ENCODE measurements at regions not wholly inside any gene's neighbourhood (a gene's known extent, or its start where the extent isn't known, plus 50 kb on each side); places are given as distances from the start of the nearest gene placed in this dataset.
A peak's percentile ranks its signal among the peaks of the same experiment; 100 is the strongest.

- no peak for DNase-seq (ENCODE audit: low read depth)
Measured at GRCh38 chr13:48761256-48761655, 107.5 kb downstream of the CYSLTR2 start.

- peak; percentile 83 for DNase-seq (ENCODE audit: low read depth)
Measured at GRCh38 chr13:48769107-48769704, 115.5 kb downstream of the CYSLTR2 start.

GRCh38 chr13:48770372-48770771 lies 116.6 kb downstream of the CYSLTR2 start:
- DNase-seq (ENCODE audit: low read depth), result no peak

GRCh38 chr13:48772908-48773307 lies 119.2 kb downstream of the CYSLTR2 start:
- DNase-seq (ENCODE audit: low read depth), result no peak

- no peak for DNase-seq (ENCODE audit: low read depth)
Measured at GRCh38 chr13:48773531-48774275, 120.0 kb downstream of the CYSLTR2 start.

- no peak for DNase-seq (ENCODE audit: low read depth)
Measured at GRCh38 chr13:48775285-48775684, 121.6 kb downstream of the CYSLTR2 start.

- DNase-seq (ENCODE audit: low read depth), result no peak
Measured at GRCh38 chr13:48775804-48776203, 122.1 kb downstream of the CYSLTR2 start.

- DNase-seq (ENCODE audit: low read depth), result no peak
Measured at GRCh38 chr13:48776401-48776800, 122.7 kb downstream of the CYSLTR2 start.

GRCh38 chr13:48778610-48779009 lies 124.9 kb downstream of the CYSLTR2 start:
- DNase-seq (ENCODE audit: low read depth), result no peak

- no peak for DNase-seq (ENCODE audit: low read depth)
Measured at GRCh38 chr13:48780713-48781341, 127.1 kb downstream of the CYSLTR2 start.

GRCh38 chr13:48782429-48782840 lies 128.7 kb downstream of the CYSLTR2 start:
- DNase-seq (ENCODE audit: low read depth), result no peak

- no peak for DNase-seq (ENCODE audit: low read depth)
Measured at GRCh38 chr13:48783181-48783630, 129.5 kb downstream of the CYSLTR2 start.

- DNase-seq (ENCODE audit: low read depth), result no peak
Measured at GRCh38 chr13:48783695-48784230, 130.0 kb downstream of the CYSLTR2 start.

- no peak for DNase-seq (ENCODE audit: low read depth)
Measured at GRCh38 chr13:48784916-48785548, 131.3 kb downstream of the CYSLTR2 start.

GRCh38 chr13:48790199-48790598 lies 136.5 kb downstream of the CYSLTR2 start:
- DNase-seq (ENCODE audit: low read depth), result no peak

- no peak for DNase-seq (ENCODE audit: low read depth)
Measured at GRCh38 chr13:48790966-48791365, 137.2 kb downstream of the CYSLTR2 start.

- no peak for DNase-seq (ENCODE audit: low read depth)
Measured at GRCh38 chr13:48797127-48797526, 143.4 kb downstream of the CYSLTR2 start.

GRCh38 chr13:48797761-48798160 lies 144.0 kb downstream of the CYSLTR2 start:
- no peak for DNase-seq (ENCODE audit: low read depth)

- no peak for DNase-seq (ENCODE audit: low read depth)
Measured at GRCh38 chr13:48798180-48798579, 144.5 kb downstream of the CYSLTR2 start.

GRCh38 chr13:48801255-48801654 lies 147.5 kb downstream of the CYSLTR2 start:
- DNase-seq (ENCODE audit: low read depth), result no peak

GRCh38 chr13:48804821-48805601 lies 151.3 kb downstream of the CYSLTR2 start:
- no peak for DNase-seq (ENCODE audit: low read depth)

GRCh38 chr13:48806522-48806921 lies 152.8 kb downstream of the CYSLTR2 start:
- no peak for DNase-seq (ENCODE audit: low read depth)

Data from activated T-cell treated with anti-CD3 and anti-CD28 coated beads for 24 hours (primary cell).